H1 (cell line): ENCODE measurements at regions not wholly inside any gene's neighbourhood (a gene's known extent, or its start where the extent isn't known, plus 50 kb on each side); places are given as distances from the start of the nearest gene placed in this dataset.
"Not testable (repeated sequence)": the region's sequence is repeated elsewhere in the genome, so short reads cannot be mapped to it uniquely, and the experiment has no call there.

ENCODE experiments used
- CHD1 ChIP-seq: IDR thresholded peaks from 2 replicates; pipeline ENCODE4 v1.6.1; 2012; ENCODE audit warnings: low read depth, low read length, improper control_type of control experiment
- POLR2AphosphoS5 ChIP-seq: IDR thresholded peaks from 2 replicates; pipeline ENCODE4 v1.6.1; 2011; ENCODE audit warnings: low read depth, low read length
- SIX5 ChIP-seq: IDR thresholded peaks from 2 replicates; pipeline ENCODE4 v1.6.1; 2011; ENCODE audit warnings: mild to moderate bottlenecking, low read depth, low read length

- not testable (repeated sequence) for TF ChIP-seq SIX5, POLR2AphosphoS5, CHD1
These were observed 149.3 kb upstream of the C1QTNF3 start for GRCh38 chr5:34192064-34192922.
